NCI-H1436 (cell line): ENCODE measurements at regions not wholly inside any gene's neighbourhood (a gene's known extent, or its start where the extent isn't known, plus 50 kb on each side); places are given as distances from the start of the nearest gene placed in this dataset.
"Not testable (repeated sequence)": the region's sequence is repeated elsewhere in the genome, so short reads cannot be mapped to it uniquely, and the experiment has no call there.

Experiments used
- DNase-seq: peaks from one replicate; lab custom pipeline; 2025; lab: John Stamatoyannopoulos, UW

- no peak for DNase-seq
Measured at GRCh38 chr10:121305066-121305465, 293.2 kb downstream of the FGFR2 start.

- no peak for DNase-seq
Measured at GRCh38 chr10:121306159-121306673, 292.0 kb downstream of the FGFR2 start.

- DNase-seq: no peak
Measured at GRCh38 chr10:121307411-121307980, 290.7 kb downstream of the FGFR2 start.

GRCh38 chr10:121308020-121308419 lies 290.2 kb downstream of the FGFR2 start:
- no peak for DNase-seq

- no peak for DNase-seq
Measured at GRCh38 chr10:121309164-121309563, 289.1 kb downstream of the FGFR2 start.

GRCh38 chr10:121310151-121310711 lies 288.0 kb downstream of the FGFR2 start:
- DNase-seq: no peak

GRCh38 chr10:121311812-121312443 lies 286.3 kb downstream of the FGFR2 start:
- DNase-seq: no peak

- DNase-seq: no peak
Measured at GRCh38 chr10:121312587-121312986, 285.7 kb downstream of the FGFR2 start.

GRCh38 chr10:121313119-121313875 lies 284.9 kb downstream of the FGFR2 start:
- no peak for DNase-seq

- DNase-seq: no peak
Measured at GRCh38 chr10:121316432-121316831, 281.8 kb downstream of the FGFR2 start.

- DNase-seq: no peak
Measured at GRCh38 chr10:121317374-121317773, 280.9 kb downstream of the FGFR2 start.

- no peak for DNase-seq
Measured at GRCh38 chr10:121322046-121322445, 276.2 kb downstream of the FGFR2 start.

GRCh38 chr10:121322776-121323175 lies 275.5 kb downstream of the FGFR2 start:
- DNase-seq: no peak

GRCh38 chr10:121323443-121323842 lies 274.8 kb downstream of the FGFR2 start:
- DNase-seq: no peak

GRCh38 chr10:121324678-121325213 lies 273.5 kb downstream of the FGFR2 start:
- no peak for DNase-seq

GRCh38 chr10:121325490-121326231 lies 272.6 kb downstream of the FGFR2 start:
- DNase-seq: no peak

GRCh38 chr10:121326905-121327304 lies 271.3 kb downstream of the FGFR2 start:
- DNase-seq: no peak

- no peak for DNase-seq
Measured at GRCh38 chr10:121327727-121328126, 270.5 kb downstream of the FGFR2 start.

GRCh38 chr10:121329631-121330030 lies 268.6 kb downstream of the FGFR2 start:
- not testable (repeated sequence) for DNase-seq

- no peak for DNase-seq
Measured at GRCh38 chr10:121330563-121330962, 267.7 kb downstream of the FGFR2 start.

GRCh38 chr10:121332353-121332752 lies 265.9 kb downstream of the FGFR2 start:
- no peak for DNase-seq
